MCF 10A (cell line): ENCODE measurements at regions not wholly inside any gene's neighbourhood (a gene's known extent, or its start where the extent isn't known, plus 50 kb on each side); places are given as distances from the start of the nearest gene placed in this dataset.
"Not testable (repeated sequence)": the region's sequence is repeated elsewhere in the genome, so short reads cannot be mapped to it uniquely, and the experiment has no call there.

Experiments
- BruUV-seq: library from RNA; stranded (reverse); fragments of 400-500 nt; replicated peaks from 2 replicates; lab custom pipeline; 2021; lab: Mats Ljungman, UMichigan
- CTCF ChIA-PET: fragments of 300-600 bp; sonication (Branson Sonifier 250); formaldehyde crosslinking; extraction: SDS; loops from one replicate; lab custom pipeline; 2021; ENCODE audit warnings: antibody characterized with exemption, inconsistent platforms; lab: Yijun Ruan, JAX
- POLR2A ChIA-PET: fragments of 300-600, 350-650 bp; sonication (Branson Sonifier 250); formaldehyde crosslinking; extraction: SDS; loops from one replicate; lab custom pipeline; 2020; ENCODE audit warnings: antibody characterized with exemption, inconsistent platforms; lab: Yijun Ruan, JAX
- DNase-seq: peaks from one replicate; pipeline ENCODE4 v3.0.0-alpha.2; 2018; ENCODE audit not compliant: unreplicated experiment
- H3K27ac Mint-ChIP-seq: one replicate; pipeline ENCODE4 v1.8.0; 2022; ENCODE audit warnings: mild to moderate bottlenecking, low read depth, mixed read lengths; ENCODE audit not compliant: unreplicated experiment
- H3K27me3 Mint-ChIP-seq: one replicate; pipeline ENCODE4 v1.8.0; 2022; ENCODE audit warnings: mixed read lengths; ENCODE audit not compliant: insufficient read depth, unreplicated experiment
- H3K36me3 Mint-ChIP-seq: one replicate; pipeline ENCODE4 v1.8.0; 2022; ENCODE audit warnings: mild to moderate bottlenecking, moderate library complexity, mixed read lengths; ENCODE audit not compliant: insufficient read depth, unreplicated experiment
- H3K4me1 Mint-ChIP-seq: one replicate; pipeline ENCODE4 v1.8.0; 2022; ENCODE audit warnings: mixed read lengths; ENCODE audit not compliant: insufficient read depth, unreplicated experiment
- H3K4me3 Mint-ChIP-seq: one replicate; pipeline ENCODE4 v1.8.0; 2022; ENCODE audit warnings: mild to moderate bottlenecking, moderate library complexity, mixed read lengths; ENCODE audit not compliant: unreplicated experiment
- H3K9me3 Mint-ChIP-seq: one replicate; pipeline ENCODE4 v1.8.0; 2022; ENCODE audit warnings: mixed read lengths; ENCODE audit not compliant: unreplicated experiment
- CTCF ChIP-seq: fragments of 200-600 bp; IDR thresholded peaks from one replicate; pipeline ENCODE4 v1.8.0; 2022; ENCODE audit warnings: antibody characterized with exemption, mild to moderate bottlenecking; ENCODE audit not compliant: unreplicated experiment
- intact Hi-C: fragments of 100-400 bp; cut with micrococcal nuclease; formaldehyde crosslinking; loops from 2 replicates; pipeline ENCODE4 v1.14.1; 2022

- peak; percentile 58 for TF ChIP-seq CTCF
- intact Hi-C loops, result loop anchor here (5.0 kb wide), 1 partner anchor 771 kb away; no protein-coding TSS in a partner anchor
- H3K27ac Mint-ChIP-seq, result peak overlapping the region; percentile 16
- H3K27me3 Mint-ChIP-seq, result no peaks in the 10 kb centered on the region
- BruUV-seq, result no TSS peak
- H3K9me3 Mint-ChIP-seq, result peaks cover 9% of the 10 kb centered on the region
- ChIA-PET POLR2A (no interaction called here), CTCF (interaction anchor here (0.8 to 1.9 kb wide), 6 partner anchors 14 to 1392 kb away, joined by 3 to 10 read pairs (median 3); no protein-coding TSS in a partner anchor)
- DNase-seq, result peak; percentile 71
- H3K4me1 Mint-ChIP-seq, result peaks cover 7% of the 10 kb centered on the region
- no peak overlapping the region for H3K4me3 Mint-ChIP-seq
- no peaks in the 10 kb centered on the region for H3K36me3 Mint-ChIP-seq
Measured at GRCh38 chr11:90476442-90477007, 253.7 kb upstream of the CHORDC1 start.

GRCh38 chr11:90468923-90469322 is 246.1 kb upstream of the CHORDC1 start:
- peaks cover 12% of the 10 kb centered on the region for H3K4me1 Mint-ChIP-seq
- no peak overlapping the region for H3K27ac Mint-ChIP-seq
- intact Hi-C loops, result no loop called here
- H3K36me3 Mint-ChIP-seq, result no peaks in the 10 kb centered on the region
- no TSS peak for BruUV-seq
- TF ChIP-seq CTCF, result no peak
- no peaks in the 10 kb centered on the region for H3K27me3 Mint-ChIP-seq
- ChIA-PET POLR2A (interaction anchor here (0.6 kb wide), 1 partner anchor 278 kb away, joined by 3 read pairs; no protein-coding TSS in a partner anchor), CTCF (interaction anchor here (0.6 to 1.8 kb wide), 3 partner anchors 9 to 180 kb away, joined by 4 to 10 read pairs (median 4); no protein-coding TSS in a partner anchor)
- peak; percentile 39 for DNase-seq
- H3K4me3 Mint-ChIP-seq, result no peak overlapping the region
- H3K9me3 Mint-ChIP-seq, result no peaks in the 10 kb centered on the region

GRCh38 chr11:90465553-90465952 is 242.7 kb upstream of the CHORDC1 start:
- Mint-ChIP-seq H3K27ac (no peak overlapping the region), H3K9me3 (no peaks in the 10 kb centered on the region), H3K27me3 (no peaks in the 10 kb centered on the region), H3K36me3 (no peaks in the 10 kb centered on the region), H3K4me1 (peaks cover 12% of the 10 kb centered on the region), H3K4me3 (no peak overlapping the region)
- no peak for TF ChIP-seq CTCF
- DNase-seq, result no peak
- ChIA-PET CTCF (interaction anchor here (0.6 kb wide), 2 partner anchors 10 to 180 kb away, joined by 3 read pairs; no protein-coding TSS in a partner anchor), POLR2A (interaction anchor here (0.6 kb wide), 1 partner anchor 28 kb away, joined by 3 read pairs; no protein-coding TSS in a partner anchor)
- intact Hi-C loops, result no loop called here
- no TSS peak for BruUV-seq

GRCh38 chr11:90455347-90455920 is 232.6 kb upstream of the CHORDC1 start:
- H3K27ac Mint-ChIP-seq, POLR2A ChIA-PET, H3K9me3 Mint-ChIP-seq, H3K27me3 Mint-ChIP-seq, H3K4me3 Mint-ChIP-seq, H3K36me3 Mint-ChIP-seq, BruUV-seq, intact Hi-C loops: not testable (repeated sequence)
- CTCF ChIA-PET, result interaction anchor here (1.3 to 3.1 kb wide), 2 partner anchors 20 to 167 kb away, joined by 3 to 16 read pairs; no protein-coding TSS in a partner anchor
- peaks cover 12% of the 10 kb centered on the region for H3K4me1 Mint-ChIP-seq
- DNase-seq, result peak; percentile 16
